K562 (cell line): ENCODE measurements at regions not wholly inside any gene's neighbourhood (a gene's known extent, or its start where the extent isn't known, plus 50 kb on each side); places are given as distances from the start of the nearest gene placed in this dataset.

ENCODE experiments used
- CEBPG ChIP-seq, 3 experiments: fragments of 200-800 bp in 1 of 3; sonication (Bioruptor generic) in 1 of 3; sonication (generic) in 1 of 3; formaldehyde crosslinking in 1 of 3; IDR thresholded peaks in 2 of 3; conservative IDR thresholded peaks in 1 of 3; 2 replicates each; pipeline versions ENCODE4 v1.6.1 to v1.8.0; 2016 to 2022; ENCODE audit warnings: missing compliant biosample characterization in 2 of 3, missing genetic modification characterization in 2 of 3, mild to moderate bottlenecking in 1 of 3, missing genetic modification reagents in 1 of 3
- GTF3C2 ChIP-seq: IDR thresholded peaks from 3 replicates; pipeline ENCODE4 v1.6.1; 2011; ENCODE audit warnings: borderline replicate concordance, mild to moderate bottlenecking, moderate library complexity; ENCODE audit not compliant: insufficient read length; ENCODE audit errors: extremely low read depth
- KAT7 ChIP-seq: sonication (generic); formaldehyde crosslinking; IDR thresholded peaks from 2 replicates; pipeline ENCODE4 v1.8.0; 2022; ENCODE audit warnings: missing genetic modification reagents, mild to moderate bottlenecking, borderline replicate concordance
- MBD2 ChIP-seq: sonication (generic); IDR thresholded peaks from 2 replicates; pipeline ENCODE4 v1.6.1; 2016; ENCODE audit warnings: low read depth, borderline replicate concordance
- MCM7 ChIP-seq, 2 experiments: fragments of 450-650 bp; IDR thresholded peaks; 2 replicates each; pipeline ENCODE4 v1.6.1; 2016 to 2018
- MYBL2 ChIP-seq, 2 experiments: fragments of 450-650 bp in 1 of 2; sonication (generic) in 1 of 2; formaldehyde crosslinking in 1 of 2; IDR thresholded peaks; 2 replicates each; pipeline versions ENCODE4 v1.6.1 to v1.8.1; 2017 to 2022; ENCODE audit warnings: borderline replicate concordance in 1 of 2, inconsistent platforms in 1 of 2, low read depth in 1 of 2, mild to moderate bottlenecking in 1 of 2, missing genetic modification reagents in 1 of 2, moderate library complexity in 1 of 2
- NCOA6 ChIP-seq: fragments of 450-650 bp; IDR thresholded peaks from 2 replicates; pipeline ENCODE4 v1.6.1; 2017; ENCODE audit warnings: mild to moderate bottlenecking
- PRDM10 ChIP-seq: fragments of 450-650 bp; IDR thresholded peaks from 2 replicates; pipeline ENCODE4 v1.6.1; 2018; ENCODE audit not compliant: partially characterized antibody
- SMAD4 ChIP-seq: fragments of 250-450 bp; sonication (Bioruptor Pico); conservative IDR thresholded peaks from 2 replicates; pipeline ENCODE4 v1.8.0; 2021; ENCODE audit warnings: inconsistent platforms, mild to moderate bottlenecking, moderate library complexity
- SMARCA4 ChIP-seq: fragments of 450-650 bp; IDR thresholded peaks from 2 replicates; pipeline ENCODE4 v1.6.1; 2016
- TOE1 ChIP-seq, 2 experiments: fragments of 450-650 bp in 1 of 2; sonication (generic) in 1 of 2; formaldehyde crosslinking in 1 of 2; IDR thresholded peaks; 2 replicates each; pipeline versions ENCODE4 v1.7.1 to v1.8.0; 2016 to 2022; ENCODE audit warnings: borderline replicate concordance in 2 of 2, mild to moderate bottlenecking in 2 of 2, antibody characterized with exemption in 1 of 2, inconsistent platforms in 1 of 2, low read depth in 1 of 2, missing genetic modification reagents in 1 of 2, moderate library complexity in 1 of 2
- ZC3H4 ChIP-seq: sonication (generic); formaldehyde crosslinking; IDR thresholded peaks from 2 replicates; pipeline ENCODE4 v1.9.0; 2021; ENCODE audit warnings: missing genetic modification reagents, borderline replicate concordance
- ZHX1 ChIP-seq: fragments of 150-350 bp; conservative IDR thresholded peaks from 2 replicates; pipeline ENCODE4 v1.6.1; 2014; ENCODE audit warnings: low read length
- ZNF699 ChIP-seq: fragments of 250-450 bp; sonication (Bioruptor Pico); IDR thresholded peaks from 2 replicates; pipeline ENCODE4 v1.8.0; 2021; ENCODE audit warnings: mild to moderate bottlenecking, moderate library complexity; ENCODE audit not compliant: insufficient replicate concordance

GRCh38 chr9:129334105-129334935 lies 156.3 kb upstream of the IER5L start (continued):
- TF ChIP-seq MYBL2 (IDR thresholded peaks at IDR 0.05; ENCODE audit: low read depth) (no peak), MYBL2 (CRISPR knock-in tag; IDR thresholded peaks at IDR 0.05; ENCODE audit: borderline replicate concordance) (no peak), CEBPG (CRISPR knock-in tag; IDR thresholded peaks at IDR 0.05) (peak; percentile 55; the same call in 1 of the 2 replicates), CEBPG (tag; conservative IDR thresholded peaks at IDR 0.05 in 1 of 2, IDR thresholded peaks at IDR 0.05 in 1 of 2) (peak; percentile 80 to 84), SMAD4 (CRISPR knock-in tag) (peak; percentile 82), KAT7 (0 out of 2 replicates have a peak, but pooled peaks have one; percentile 68), PRDM10 (peak; percentile 24), NCOA6 (no peak), MCM7 (IDR thresholded peaks at IDR 0.05) (no peak), ZNF699 (CRISPR knock-in tag) (no peak), SMARCA4 (peak; percentile 66), TOE1 (IDR thresholded peaks at IDR 0.05; ENCODE audit: borderline replicate concordance) (peak; percentile 75; the same call in 1 of the 2 replicates), TOE1 (CRISPR knock-in tag; IDR thresholded peaks at IDR 0.05; ENCODE audit: borderline replicate concordance, low read depth) (no peak), ZC3H4 (no peak), ZHX1 (no peak), GTF3C2 (no peak), MBD2 (no peak)
